T-helper 17 cell (primary cell): ENCODE measurements at regions not wholly inside any gene's neighbourhood (a gene's known extent, or its start where the extent isn't known, plus 50 kb on each side); places are given as distances from the start of the nearest gene placed in this dataset.
A peak's percentile ranks its signal among the peaks of the same experiment; 100 is the strongest.
"Not testable (repeated sequence)": the region's sequence is repeated elsewhere in the genome, so short reads cannot be mapped to it uniquely, and the experiment has no call there.

ENCODE experiments used
- ATAC-seq: fragments of 150-1000 bp; cut with Tn5 transposase; 2 replicates; pipeline ENCODE4 v1.10.0; 2021; ENCODE audit warnings: mild to moderate bottlenecking, moderate library complexity
- DNase-seq, 3 donors: peaks; one replicate each; pipeline versions ENCODE4 v3.0.0 to v3.0.0-alpha.2; 2020 to 2021
- H3K9me3 ChIP-seq: one replicate; pipeline ENCODE4 v1.7.0; 2013; ENCODE audit warnings: low read length, mild to moderate bottlenecking; ENCODE audit not compliant: control insufficient read depth, poor library complexity, severe bottlenecking
- H3K27ac Mint-ChIP-seq: one replicate; pipeline ENCODE4 v1.8.0; 2022; ENCODE audit warnings: mild to moderate bottlenecking, moderate library complexity, mixed read lengths
- H3K27me3 Mint-ChIP-seq: one replicate; pipeline ENCODE4 v1.8.0; 2022; ENCODE audit warnings: mixed read lengths
- H3K36me3 Mint-ChIP-seq: one replicate; pipeline ENCODE4 v1.8.0; 2022; ENCODE audit warnings: low read depth, mixed read lengths
- H3K4me1 Mint-ChIP-seq: one replicate; pipeline ENCODE4 v1.8.0; 2022; ENCODE audit warnings: mild to moderate bottlenecking, mixed read lengths
- H3K4me3 Mint-ChIP-seq: one replicate; pipeline ENCODE4 v1.8.0; 2022; ENCODE audit warnings: mild to moderate bottlenecking, moderate library complexity, mixed read lengths

DNA sequence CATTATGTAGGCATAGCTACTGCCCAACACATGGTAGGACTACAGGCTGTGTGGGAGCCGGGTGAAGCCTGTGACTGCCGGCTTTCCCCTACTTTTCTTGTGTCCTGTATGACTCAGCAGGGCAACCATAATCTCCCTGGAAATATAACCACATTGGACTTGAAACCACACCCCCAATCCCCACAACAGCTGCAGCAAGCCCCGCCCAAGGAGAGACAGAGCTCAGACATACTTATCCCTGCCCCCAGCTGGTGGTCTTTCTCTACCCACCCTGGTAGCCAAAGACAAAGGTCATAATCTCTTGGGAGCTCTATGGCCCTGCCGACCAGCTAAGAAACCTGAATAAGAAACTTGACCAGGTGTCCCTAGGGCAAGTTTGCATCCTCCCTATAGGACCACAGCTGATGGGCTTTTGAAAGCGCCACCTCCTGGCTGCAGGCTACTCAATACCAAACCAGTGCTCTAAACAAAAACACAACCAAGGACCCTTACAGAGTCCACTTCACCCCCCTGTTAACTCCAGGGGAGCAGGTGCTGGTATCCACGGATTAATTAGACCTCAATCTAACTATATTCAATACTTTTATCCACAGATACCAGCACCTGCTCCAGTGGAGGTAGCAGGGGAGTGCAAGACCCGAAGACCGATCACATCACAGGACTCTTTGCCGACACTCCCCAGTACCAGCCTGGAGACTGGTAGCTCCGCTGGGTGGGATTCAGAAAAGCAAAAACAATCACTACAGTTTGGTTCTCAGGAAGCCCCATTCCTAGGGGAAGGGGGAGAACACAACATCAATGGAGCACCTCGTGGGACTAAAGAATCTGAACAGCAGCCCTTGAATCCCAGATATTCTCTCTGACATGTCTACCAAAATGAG lies 91.2 kb downstream of the IRX5 start:
- DNase-seq (no peak), ATAC-seq (no peak)
- Mint-ChIP-seq H3K27ac (no peak overlapping the region), H3K27me3 (peaks cover 6% of the 10 kb centered on the region), H3K36me3 (no peaks in the 10 kb centered on the region), H3K4me1 (no peaks in the 10 kb centered on the region), H3K4me3 (no peak overlapping the region)
- no peaks in the 10 kb centered on the region for H3K9me3 ChIP-seq

DNA sequence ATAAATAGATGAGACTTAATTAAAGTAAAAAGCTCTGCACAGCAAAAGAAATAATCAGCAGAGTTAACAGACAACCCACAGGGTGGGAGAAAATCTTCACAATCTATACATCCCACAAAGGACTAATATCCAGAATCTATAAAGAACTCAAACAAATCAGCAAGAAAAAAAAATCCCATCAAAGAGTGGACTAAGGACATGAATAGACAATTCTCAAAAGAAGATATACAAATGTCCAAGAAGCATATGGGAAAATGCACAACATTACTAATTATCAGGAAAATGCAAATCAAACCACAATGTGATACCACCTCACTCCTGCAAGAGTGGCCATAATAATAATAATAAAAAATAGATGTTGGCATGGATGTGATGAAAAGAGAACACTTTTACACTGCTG lies 96.6 kb downstream of the IRX5 start:
- not testable (repeated sequence) for H3K27ac Mint-ChIP-seq, H3K36me3 Mint-ChIP-seq, H3K27me3 Mint-ChIP-seq, H3K4me3 Mint-ChIP-seq, H3K4me1 Mint-ChIP-seq, H3K9me3 ChIP-seq, ATAC-seq, DNase-seq

DNA sequence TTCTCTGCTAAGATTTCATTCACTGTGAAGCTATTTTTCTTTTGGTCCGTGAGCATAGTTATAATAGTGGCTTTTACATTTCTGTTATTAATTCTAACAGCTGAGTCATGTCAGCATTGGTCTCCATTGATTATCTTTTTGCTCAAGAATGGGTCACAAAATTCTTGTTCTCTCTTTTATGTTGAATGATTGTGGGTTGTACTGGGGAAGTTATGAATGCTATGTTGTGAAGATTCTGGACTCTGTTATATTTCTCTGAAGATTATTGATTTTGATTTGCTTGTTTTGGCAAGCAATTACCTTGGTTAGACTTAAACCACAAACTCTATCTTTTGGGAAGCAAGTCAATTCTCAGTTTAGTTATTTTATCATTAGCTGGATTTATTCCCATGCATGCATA lies 98.8 kb downstream of the IRX5 start:
- Mint-ChIP-seq H3K4me1 (no peaks in the 10 kb centered on the region), H3K27me3 (peaks cover 17% of the 10 kb centered on the region), H3K27ac (no peak overlapping the region), H3K4me3 (no peak overlapping the region), H3K36me3 (no peaks in the 10 kb centered on the region)
- ATAC-seq, result no peak
- no peak for DNase-seq
- H3K9me3 ChIP-seq, result no peaks in the 10 kb centered on the region

DNA sequence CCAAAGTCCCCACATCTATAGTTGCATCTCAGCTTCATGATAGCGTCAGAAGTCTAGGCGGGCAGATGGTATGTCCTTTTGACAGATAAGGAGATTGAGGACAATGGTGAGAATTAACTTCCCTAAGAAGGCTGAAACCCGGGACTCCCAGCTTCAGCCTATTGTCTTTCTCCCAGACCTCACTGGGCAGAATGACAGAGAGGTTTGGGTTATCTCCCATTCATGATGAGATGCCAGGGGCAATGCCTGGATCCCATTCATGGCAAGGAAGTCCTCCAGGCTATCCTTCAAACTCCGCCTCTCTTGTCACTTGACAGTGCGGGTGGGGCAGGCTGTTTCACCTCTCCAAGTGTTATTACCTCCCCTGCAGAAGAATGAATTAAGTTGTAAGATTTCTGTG lies 100.3 kb downstream of the IRX5 start:
- Mint-ChIP-seq H3K4me1 (no peaks in the 10 kb centered on the region), H3K27me3 (peaks cover 17% of the 10 kb centered on the region), H3K4me3 (no peak overlapping the region), H3K36me3 (no peaks in the 10 kb centered on the region), H3K27ac (no peak overlapping the region)
- ATAC-seq, result no peak
- DNase-seq, result no peak
- H3K9me3 ChIP-seq, result no peaks in the 10 kb centered on the region

DNA sequence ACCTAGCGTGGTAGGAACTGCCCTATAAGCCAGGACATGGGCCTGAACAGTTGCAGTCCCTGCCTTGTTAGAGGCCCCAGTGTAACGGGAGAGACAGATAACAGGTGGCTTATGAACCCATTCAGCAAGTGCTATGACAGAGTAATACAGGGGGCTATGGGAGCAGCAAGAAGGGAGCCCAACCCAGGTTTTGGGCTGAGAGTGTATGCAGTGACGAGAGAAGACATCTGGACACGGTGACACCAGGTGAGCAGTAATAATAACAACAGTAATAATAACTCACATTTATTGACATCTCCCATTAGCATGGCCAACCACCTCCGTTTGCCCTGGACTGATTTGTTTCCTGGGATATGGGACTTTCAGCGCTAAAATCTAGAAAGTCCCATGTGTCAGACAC lies 100.8 kb downstream of the IRX5 start:
- Mint-ChIP-seq H3K4me3 (peak overlapping the region; percentile 34), H3K27me3 (peaks cover 17% of the 10 kb centered on the region), H3K27ac (no peak overlapping the region), H3K36me3 (no peaks in the 10 kb centered on the region), H3K4me1 (no peaks in the 10 kb centered on the region)
- DNase-seq (no peak), ATAC-seq (no peak)
- H3K9me3 ChIP-seq, result no peaks in the 10 kb centered on the region

DNA sequence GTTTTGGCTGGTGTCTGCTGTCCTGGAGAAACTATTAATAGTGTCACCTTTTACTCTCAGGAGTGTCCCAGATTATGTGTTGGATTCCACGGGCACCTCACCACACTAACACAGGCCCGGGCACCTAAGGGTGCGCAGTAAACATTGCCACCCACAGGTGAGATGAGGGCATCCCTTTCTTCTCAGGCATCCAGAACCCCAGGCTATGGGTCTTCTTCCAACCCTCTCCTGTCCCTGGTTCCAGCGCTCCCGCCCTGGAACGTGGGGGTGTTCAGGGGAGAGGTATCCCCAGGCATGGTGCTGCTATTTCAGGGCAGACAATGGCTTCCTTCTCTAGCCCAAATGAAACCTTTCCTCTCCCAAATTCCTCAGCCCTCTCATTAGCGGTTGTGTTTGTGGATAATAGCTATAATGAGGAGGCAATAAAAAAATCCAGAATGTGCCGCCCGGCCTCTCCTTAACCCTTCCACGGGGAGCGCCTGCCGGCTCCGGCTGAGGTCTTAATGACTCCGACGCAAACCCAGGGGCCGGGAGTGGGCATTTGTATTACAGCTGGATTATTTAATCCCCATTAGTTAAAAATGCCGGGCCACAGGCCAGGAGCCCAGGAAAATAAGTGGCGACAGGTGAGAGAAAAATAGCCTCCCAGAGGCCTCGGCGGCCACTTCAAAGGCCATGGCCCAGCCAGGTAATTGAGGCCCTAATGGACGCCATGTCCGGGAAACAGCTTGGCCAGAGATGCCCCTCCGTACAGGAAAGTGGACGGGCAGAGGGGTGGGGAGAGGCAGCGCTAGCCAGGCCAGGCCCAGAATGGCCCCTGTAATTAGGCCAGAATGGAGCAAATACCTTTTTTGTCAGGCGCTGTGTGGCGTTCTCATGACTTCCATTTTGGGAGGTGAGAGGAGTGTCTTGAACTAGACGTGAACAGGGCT lies 102.8 kb downstream of the IRX5 start:
- no peak for ATAC-seq
- Mint-ChIP-seq H3K4me3 (no peak overlapping the region), H3K27me3 (peaks cover 27% of the 10 kb centered on the region), H3K4me1 (no peaks in the 10 kb centered on the region), H3K27ac (no peak overlapping the region), H3K36me3 (no peaks in the 10 kb centered on the region)
- H3K9me3 ChIP-seq, result no peaks in the 10 kb centered on the region
- DNase-seq, result no peak

DNA sequence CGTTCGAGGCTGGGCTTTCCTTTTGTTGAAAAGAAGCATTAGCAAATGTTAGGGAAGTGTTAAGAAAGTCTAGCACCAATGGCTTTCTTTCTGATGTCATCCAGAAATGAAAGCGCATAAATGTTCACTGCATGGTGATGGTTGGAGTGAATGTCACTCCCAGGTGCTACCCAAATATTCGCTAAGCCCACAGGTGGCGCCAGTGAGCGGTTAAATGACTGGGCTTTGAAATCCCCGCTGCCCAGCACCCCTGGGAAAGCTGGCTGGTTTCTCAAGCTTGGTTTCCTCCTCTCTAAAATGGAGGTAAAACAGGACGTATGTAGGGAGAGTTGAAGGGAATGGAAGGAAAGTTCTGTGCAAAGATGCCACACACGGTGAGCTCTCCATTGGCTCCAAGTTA lies 104.4 kb downstream of the IRX5 start:
- no peak for DNase-seq
- no peaks in the 10 kb centered on the region for H3K4me1 Mint-ChIP-seq
- H3K4me3 Mint-ChIP-seq, result no peak overlapping the region
- ATAC-seq, result no peak
- H3K27me3 Mint-ChIP-seq, result peaks cover 38% of the 10 kb centered on the region
- H3K27ac Mint-ChIP-seq, result no peak overlapping the region
- H3K36me3 Mint-ChIP-seq, result no peaks in the 10 kb centered on the region
- H3K9me3 ChIP-seq, result no peaks in the 10 kb centered on the region

DNA sequence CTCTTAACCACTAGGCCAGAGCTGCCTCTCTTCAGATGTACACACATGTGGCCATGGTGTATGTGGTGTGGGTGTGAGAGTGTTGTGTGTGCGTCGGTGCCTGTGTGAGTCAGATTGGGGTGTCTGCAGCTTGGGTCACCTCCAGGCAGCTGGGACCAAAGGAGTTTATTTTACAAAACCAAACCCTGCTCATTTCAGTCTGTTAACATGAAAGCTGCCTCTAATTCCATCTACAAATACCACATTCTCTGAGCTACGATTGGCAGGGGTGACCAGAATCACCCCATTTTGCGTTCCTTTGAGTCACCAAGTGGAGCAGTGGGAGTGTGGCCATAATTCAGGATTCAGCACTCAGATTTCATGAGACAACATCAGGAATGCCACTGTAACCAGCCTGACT lies 105.3 kb downstream of the IRX5 start:
- H3K9me3 ChIP-seq, result no peaks in the 10 kb centered on the region
- DNase-seq, result no peak
- Mint-ChIP-seq H3K4me1 (no peaks in the 10 kb centered on the region), H3K27ac (no peak overlapping the region), H3K4me3 (no peak overlapping the region), H3K36me3 (no peaks in the 10 kb centered on the region), H3K27me3 (peaks cover 40% of the 10 kb centered on the region)
- ATAC-seq, result no peak

DNA sequence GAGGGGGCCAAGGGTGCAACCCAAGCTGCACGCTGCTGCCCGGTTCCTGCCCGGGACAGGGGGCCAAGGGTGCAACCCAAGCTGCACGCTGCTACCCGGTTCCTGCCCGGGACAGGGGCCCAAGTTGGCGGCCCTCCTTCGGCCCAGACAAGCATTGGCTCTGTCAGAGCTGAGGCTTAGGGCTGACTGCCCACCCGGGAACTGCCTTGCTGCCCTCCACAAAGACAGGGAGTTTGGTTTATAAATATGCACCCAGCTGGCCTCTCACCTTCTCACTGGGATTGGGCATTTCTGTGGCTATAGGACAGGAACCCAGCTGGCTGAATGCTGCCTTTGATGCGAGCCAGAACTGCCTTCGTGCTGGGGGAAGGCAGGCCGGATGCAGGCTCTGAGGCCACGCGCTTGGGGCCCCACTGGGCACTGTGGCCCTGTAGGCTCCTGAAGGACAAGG lies 105.7 kb downstream of the IRX5 start:
- Mint-ChIP-seq H3K4me3 (no peak overlapping the region), H3K4me1 (no peaks in the 10 kb centered on the region), H3K27ac (no peak overlapping the region), H3K27me3 (peaks cover 40% of the 10 kb centered on the region), H3K36me3 (no peaks in the 10 kb centered on the region)
- H3K9me3 ChIP-seq, result no peaks in the 10 kb centered on the region
- DNase-seq, result no peak
- no peak for ATAC-seq

DNA sequence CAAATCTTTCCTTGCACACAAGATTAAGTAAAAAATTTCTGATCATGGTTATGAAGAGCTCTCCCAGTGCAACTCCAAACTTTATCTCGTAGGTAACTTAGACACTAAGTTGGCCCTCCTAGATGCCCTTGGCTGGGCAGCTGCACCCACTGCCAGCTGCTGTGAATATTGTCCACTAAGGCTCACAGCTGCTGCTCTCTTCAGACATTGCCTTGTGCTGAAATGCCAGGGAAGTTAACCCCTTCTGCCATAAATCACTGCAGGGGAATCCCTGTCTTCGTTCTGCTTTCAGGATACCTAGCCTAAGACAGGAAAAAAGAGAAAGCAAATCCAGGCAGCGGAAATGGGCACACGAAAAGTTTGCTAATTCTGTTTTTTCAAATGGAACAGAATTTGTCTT lies 106.4 kb downstream of the IRX5 start:
- DNase-seq, result no peak
- H3K27me3 Mint-ChIP-seq, result peaks cover 39% of the 10 kb centered on the region
- no peak overlapping the region for H3K27ac Mint-ChIP-seq
- H3K4me1 Mint-ChIP-seq, result no peaks in the 10 kb centered on the region
- no peaks in the 10 kb centered on the region for H3K9me3 ChIP-seq
- H3K4me3 Mint-ChIP-seq, result no peak overlapping the region
- no peaks in the 10 kb centered on the region for H3K36me3 Mint-ChIP-seq
- ATAC-seq, result no peak

DNA sequence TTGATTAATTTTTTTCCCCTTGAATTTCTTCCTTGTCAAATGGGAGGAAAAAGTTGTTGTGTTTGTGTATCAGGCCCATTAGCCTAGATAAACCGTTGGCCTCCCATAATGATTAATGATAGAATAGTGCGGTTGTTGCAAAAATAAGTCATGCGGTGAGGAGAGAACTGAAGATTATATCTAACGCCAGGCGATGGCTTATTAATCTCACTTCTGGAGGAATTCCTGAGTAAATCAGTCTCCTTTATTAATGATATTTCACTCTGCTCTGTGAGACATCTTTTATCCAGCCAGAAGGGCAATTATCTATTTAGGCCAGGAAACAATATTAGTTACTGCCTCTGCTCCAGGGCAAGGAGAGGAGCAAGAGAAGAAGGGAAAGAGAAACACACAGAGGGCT lies 107.3 kb downstream of the IRX5 start:
- H3K27ac Mint-ChIP-seq, result no peak overlapping the region
- no peaks in the 10 kb centered on the region for H3K9me3 ChIP-seq
- ATAC-seq, result no peak
- H3K27me3 Mint-ChIP-seq, result peaks cover 32% of the 10 kb centered on the region
- no peak overlapping the region for H3K4me3 Mint-ChIP-seq
- H3K4me1 Mint-ChIP-seq, result no peaks in the 10 kb centered on the region
- H3K36me3 Mint-ChIP-seq, result no peaks in the 10 kb centered on the region
- no peak for DNase-seq

DNA sequence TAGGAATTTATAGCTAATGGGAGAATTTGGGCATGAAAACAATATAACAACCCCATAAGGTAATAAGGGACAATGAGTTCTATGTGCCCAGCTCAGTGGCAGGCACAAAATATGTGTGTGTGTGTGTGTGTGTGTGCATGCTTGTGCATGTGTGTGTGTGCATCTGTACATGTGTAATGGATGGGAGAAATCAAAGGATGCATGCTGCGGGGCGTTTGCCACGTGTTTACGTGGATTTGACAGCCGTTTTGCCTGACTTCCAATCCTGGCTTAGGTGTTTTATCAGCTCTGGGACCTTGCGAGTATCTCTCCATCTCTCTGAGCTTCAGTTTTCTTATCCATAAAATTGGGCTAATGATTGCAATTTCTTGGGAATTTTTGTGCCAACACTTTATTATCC lies 108.4 kb downstream of the IRX5 start:
- DNase-seq (no peak), ATAC-seq (no peak)
- no peaks in the 10 kb centered on the region for H3K36me3 Mint-ChIP-seq
- peaks cover 23% of the 10 kb centered on the region for H3K27me3 Mint-ChIP-seq
- no peaks in the 10 kb centered on the region for H3K4me1 Mint-ChIP-seq
- H3K9me3 ChIP-seq, result no peaks in the 10 kb centered on the region
- no peak overlapping the region for H3K4me3 Mint-ChIP-seq
- H3K27ac Mint-ChIP-seq, result no peak overlapping the region

DNA sequence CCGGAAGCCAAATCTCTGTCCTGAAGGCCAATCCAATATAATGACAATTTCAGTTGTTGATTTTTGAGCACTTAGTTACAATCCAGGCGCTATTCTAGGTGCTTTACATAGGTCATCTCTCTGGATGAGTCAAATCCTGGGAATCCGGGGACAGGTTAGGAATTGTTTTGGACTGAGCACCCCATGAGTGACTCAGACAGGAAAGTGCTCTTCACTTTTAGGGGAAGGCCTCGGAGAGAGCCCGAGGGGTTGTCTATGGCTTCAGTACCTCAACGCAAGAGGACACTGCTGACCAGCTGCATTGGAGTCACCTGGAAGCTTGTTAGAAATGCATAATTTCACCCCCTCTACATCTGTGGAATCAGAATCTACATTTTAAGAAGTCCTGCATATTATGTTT lies 108.8 kb downstream of the IRX5 start:
- DNase-seq, result no peak
- Mint-ChIP-seq H3K27ac (no peak overlapping the region), H3K4me1 (no peaks in the 10 kb centered on the region), H3K36me3 (no peaks in the 10 kb centered on the region), H3K27me3 (peaks cover 23% of the 10 kb centered on the region), H3K4me3 (no peak overlapping the region)
- no peaks in the 10 kb centered on the region for H3K9me3 ChIP-seq
- no peak for ATAC-seq
